ENCODE measurements at regions not wholly inside any gene's neighbourhood (a gene's known extent, or its start where the extent isn't known, plus 50 kb on each side); places are given as distances from the start of the nearest gene placed in this dataset.

- Mint-ChIP-seq H3K4me1 (no peaks in the 10 kb centered on the region), H3K4me3 (no peak overlapping the region), H3K27me3 (ENCODE audit: low read depth in 3 of 3) (peaks cover 0 to 3% (median 0%) of the 10 kb centered on the region in 3 donors), H3K9me3 (no peaks in the 10 kb centered on the region), H3K27ac (no peak overlapping the region), H3K36me3 (no peaks in the 10 kb centered on the region)
- no peak for DNase-seq
These were observed 72.6 kb upstream of the DOCK10 start for GRCh38 chr2:225114786-225115323.

- no peaks in the 10 kb centered on the region for H3K9me3 Mint-ChIP-seq
- H3K27me3 Mint-ChIP-seq (ENCODE audit: low read depth in 3 of 3) = peaks cover 0 to 3% (median 1%) of the 10 kb centered on the region in 3 donors
- DNase-seq = no peak
- no peak overlapping the region for H3K27ac Mint-ChIP-seq
- no peaks in the 10 kb centered on the region for H3K36me3 Mint-ChIP-seq
- H3K4me3 Mint-ChIP-seq = no peak overlapping the region
- no peaks in the 10 kb centered on the region for H3K4me1 Mint-ChIP-seq
These were observed 71.2 kb upstream of the DOCK10 start for GRCh38 chr2:225113371-225114015.

- no peak for DNase-seq
- H3K36me3 Mint-ChIP-seq = no peaks in the 10 kb centered on the region
- H3K4me3 Mint-ChIP-seq = no peak overlapping the region
- H3K4me1 Mint-ChIP-seq = no peaks in the 10 kb centered on the region
- no peaks in the 10 kb centered on the region for H3K9me3 Mint-ChIP-seq
- H3K27ac Mint-ChIP-seq = peak overlapping the region in 1 of 6 donors; percentile 4
- peaks cover 0 to 3% (median 1%) of the 10 kb centered on the region in 3 donors for H3K27me3 Mint-ChIP-seq (ENCODE audit: low read depth in 3 of 3)
These were observed 70.3 kb upstream of the DOCK10 start for GRCh38 chr2:225112362-225113126.

GRCh38 chr2:225108805-225109204 is 66.5 kb upstream of the DOCK10 start:
- H3K27ac Mint-ChIP-seq = peak overlapping the region in 1 of 6 donors; percentile 5
- H3K4me3 Mint-ChIP-seq = no peak overlapping the region
- peaks cover 0 to 5% (median 0%) of the 10 kb centered on the region in 3 donors for H3K36me3 Mint-ChIP-seq
- H3K4me1 Mint-ChIP-seq = no peaks in the 10 kb centered on the region
- DNase-seq = no peak
- no peaks in the 10 kb centered on the region for H3K9me3 Mint-ChIP-seq
- peaks cover 0 to 1% (median 0%) of the 10 kb centered on the region in 3 donors for H3K27me3 Mint-ChIP-seq (ENCODE audit: low read depth in 3 of 3)

- no peak overlapping the region for H3K27ac Mint-ChIP-seq
- peaks cover 0 to 1% (median 0%) of the 10 kb centered on the region in 3 donors for H3K27me3 Mint-ChIP-seq (ENCODE audit: low read depth in 3 of 3)
- no peak overlapping the region for H3K4me3 Mint-ChIP-seq
- H3K4me1 Mint-ChIP-seq = no peaks in the 10 kb centered on the region
- no peaks in the 10 kb centered on the region for H3K9me3 Mint-ChIP-seq
- H3K36me3 Mint-ChIP-seq = peaks cover 0 to 5% (median 0%) of the 10 kb centered on the region in 3 donors
- DNase-seq = no peak
These were observed 62.7 kb upstream of the DOCK10 start for GRCh38 chr2:225104971-225105370.

- H3K36me3 Mint-ChIP-seq = peaks cover 0 to 5% (median 0%) of the 10 kb centered on the region in 3 donors
- DNase-seq = no peak
- H3K4me1 Mint-ChIP-seq = no peaks in the 10 kb centered on the region
- peaks cover 0 to 1% (median 0%) of the 10 kb centered on the region in 3 donors for H3K27me3 Mint-ChIP-seq (ENCODE audit: low read depth in 3 of 3)
- no peak overlapping the region for H3K27ac Mint-ChIP-seq
- H3K4me3 Mint-ChIP-seq = no peak overlapping the region
- no peaks in the 10 kb centered on the region for H3K9me3 Mint-ChIP-seq
These were observed 62.1 kb upstream of the DOCK10 start for GRCh38 chr2:225104321-225104720.

- Mint-ChIP-seq H3K36me3 (peaks cover 0 to 5% (median 0%) of the 10 kb centered on the region in 3 donors), H3K27ac (no peak overlapping the region), H3K27me3 (ENCODE audit: low read depth in 3 of 3) (no peaks in the 10 kb centered on the region), H3K4me1 (no peaks in the 10 kb centered on the region), H3K4me3 (no peak overlapping the region), H3K9me3 (no peaks in the 10 kb centered on the region)
- DNase-seq = no peak
These were observed 61.5 kb upstream of the DOCK10 start for GRCh38 chr2:225103737-225104141.

- H3K27ac Mint-ChIP-seq = no peak overlapping the region
- peaks cover 9 to 10% of the 10 kb centered on the region in 2 donors for H3K4me1 Mint-ChIP-seq
- H3K4me3 Mint-ChIP-seq = no peak overlapping the region
- no peaks in the 10 kb centered on the region for H3K36me3 Mint-ChIP-seq
- H3K27me3 Mint-ChIP-seq (ENCODE audit: low read depth in 3 of 3) = peaks cover 0 to 2% (median 0%) of the 10 kb centered on the region in 3 donors
- H3K9me3 Mint-ChIP-seq = no peaks in the 10 kb centered on the region
- DNase-seq = no peak
These were observed 58.6 kb upstream of the DOCK10 start for GRCh38 chr2:225100856-225101294.

GRCh38 chr2:225100269-225100668 is 58.0 kb upstream of the DOCK10 start:
- DNase-seq = no peak
- Mint-ChIP-seq H3K36me3 (no peaks in the 10 kb centered on the region), H3K4me1 (peaks cover 11 to 16% of the 10 kb centered on the region in 2 donors), H3K27me3 (ENCODE audit: low read depth in 3 of 3) (peaks cover 0 to 2% (median 0%) of the 10 kb centered on the region in 3 donors), H3K9me3 (no peaks in the 10 kb centered on the region), H3K4me3 (no peak overlapping the region), H3K27ac (no peak overlapping the region)

- Mint-ChIP-seq H3K36me3 (no peaks in the 10 kb centered on the region), H3K27ac (no peak overlapping the region), H3K9me3 (no peaks in the 10 kb centered on the region), H3K4me3 (no peak overlapping the region), H3K27me3 (ENCODE audit: low read depth in 3 of 3) (peaks cover 0 to 9% (median 2%) of the 10 kb centered on the region in 3 donors), H3K4me1 (peaks cover 11 to 18% of the 10 kb centered on the region in 2 donors)
- no peak for DNase-seq
These were observed 54.8 kb upstream of the DOCK10 start for GRCh38 chr2:225097035-225097434.

Data from immature natural killer cell (primary cell).